Bone marrow (tissue), 2 donors: ENCODE measurements at regions not wholly inside any gene's neighbourhood (a gene's known extent, or its start where the extent isn't known, plus 50 kb on each side); places are given as distances from the start of the nearest gene placed in this dataset.

ENCODE experiments used
- DNase-seq, 2 donors: peaks; one replicate each; lab custom pipeline; 2025; lab: John Stamatoyannopoulos, UW

DNA sequence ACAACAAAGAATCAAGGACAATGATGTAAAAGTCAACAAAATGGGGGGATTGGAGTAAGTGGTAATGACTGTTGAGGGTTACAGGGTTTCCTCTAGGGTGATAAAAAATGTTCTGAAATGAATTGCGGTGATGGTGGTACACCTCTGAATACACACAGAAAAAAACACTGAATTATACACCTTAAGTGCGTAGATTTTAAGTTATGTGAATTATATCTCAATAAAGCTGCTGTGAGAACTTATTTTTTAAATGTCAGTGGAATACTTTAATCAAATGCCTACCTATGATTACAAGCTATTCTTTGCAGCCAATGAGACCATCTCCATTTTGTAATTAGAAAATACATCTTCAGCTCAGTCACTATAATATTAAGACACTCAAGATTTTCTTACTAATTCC is 53.5 kb downstream of the ZNF608 start:
- DNase-seq = no peak

DNA sequence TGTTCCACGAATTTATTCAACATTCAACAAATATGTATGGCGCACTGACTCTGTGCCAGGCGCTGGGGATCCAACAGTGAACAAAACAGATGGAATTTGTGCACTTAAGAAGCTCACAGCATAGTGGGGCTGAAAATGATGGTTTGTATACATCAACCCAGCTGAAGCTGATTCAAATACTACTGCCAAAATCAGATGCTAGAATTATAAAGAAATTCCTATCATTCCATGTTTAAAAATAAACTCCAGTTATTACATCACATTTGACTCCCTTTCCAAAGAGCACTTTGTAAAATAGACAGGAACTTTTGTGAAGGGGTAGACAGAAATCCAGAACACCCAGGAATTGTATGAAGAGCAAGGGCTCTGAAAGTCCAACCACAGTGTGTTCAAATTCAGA is 54.1 kb downstream of the ZNF608 start:
- DNase-seq = no peak

DNA sequence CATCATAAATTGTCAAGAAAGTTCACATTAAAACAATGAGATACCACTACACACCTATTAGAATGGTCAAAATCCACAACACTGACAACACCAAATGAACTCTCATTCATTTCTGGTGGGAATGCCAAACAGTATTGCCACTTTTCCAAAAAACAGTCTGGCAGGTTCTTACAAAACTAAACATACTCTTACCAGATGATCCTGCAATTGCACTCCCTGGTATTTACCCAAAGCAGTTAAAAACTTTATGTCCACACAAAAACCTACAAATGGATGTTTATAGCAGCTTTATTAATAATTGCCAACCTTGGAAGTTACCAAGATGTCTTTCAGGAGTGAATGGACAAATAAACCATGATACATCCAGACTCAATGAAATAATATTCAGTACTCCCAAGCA is 56.8 kb downstream of the ZNF608 start:
- DNase-seq = no peak

DNA sequence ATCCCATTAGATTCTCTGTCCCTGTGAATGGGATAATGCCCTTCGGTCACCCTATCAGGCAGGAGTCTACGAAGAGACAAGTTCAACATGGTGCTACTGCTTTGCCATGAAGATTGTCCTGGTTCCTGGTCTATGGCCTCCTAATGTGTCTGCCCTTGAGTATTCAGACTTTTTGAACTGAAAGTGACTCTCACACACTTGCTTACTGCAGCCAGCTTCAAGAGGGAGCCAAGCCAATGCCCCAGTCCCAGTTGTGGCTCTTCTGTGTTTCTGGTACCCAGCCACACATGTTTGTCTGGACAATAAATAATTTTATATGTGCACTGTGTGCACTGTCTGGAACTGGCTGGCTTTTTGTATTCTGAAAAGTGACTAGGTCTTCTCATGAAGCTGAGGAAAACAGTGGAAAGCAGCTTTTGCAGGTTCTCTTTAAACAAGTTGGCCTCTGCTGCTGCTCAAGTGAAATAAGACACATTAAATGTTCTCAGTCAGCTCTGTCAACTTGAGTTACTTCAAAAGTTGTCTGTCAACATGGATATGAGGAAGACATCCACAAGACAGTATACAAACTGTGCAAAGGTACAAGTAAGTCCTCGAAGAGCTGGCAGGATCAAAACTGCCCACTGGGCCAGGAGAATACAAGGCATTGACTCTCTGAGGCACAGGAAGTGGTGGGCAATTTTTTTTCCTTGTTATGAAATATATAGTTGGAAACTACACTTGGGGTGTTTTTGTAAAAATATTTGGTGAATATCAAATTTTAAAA is 60.0 kb downstream of the ZNF608 start:
- DNase-seq = no peak

DNA sequence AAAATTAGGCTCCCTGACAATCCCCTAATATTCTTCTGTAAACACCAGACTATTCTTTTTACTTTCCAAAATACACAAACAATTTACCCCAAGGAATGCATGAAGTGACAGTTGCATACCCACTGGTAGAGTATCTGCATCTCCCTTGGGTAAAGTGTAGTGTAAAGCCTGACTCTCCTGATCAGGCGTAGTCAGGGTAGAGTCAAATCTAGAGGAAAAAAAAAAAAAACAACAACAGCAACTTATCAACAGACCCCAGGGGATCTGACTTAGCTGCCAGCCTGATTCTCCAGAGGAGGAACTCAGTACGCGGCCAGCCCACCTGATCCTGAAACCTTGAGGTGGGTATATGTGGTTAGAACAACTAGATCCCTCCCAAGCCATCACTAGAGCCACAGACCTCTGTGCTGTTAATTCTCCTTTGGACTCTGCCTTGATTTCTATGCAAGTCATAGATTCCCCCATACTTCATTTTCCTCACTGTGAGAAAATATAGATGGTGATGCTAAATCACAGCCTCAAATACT is 61.0 kb downstream of the ZNF608 start:
- no peak for DNase-seq

DNA sequence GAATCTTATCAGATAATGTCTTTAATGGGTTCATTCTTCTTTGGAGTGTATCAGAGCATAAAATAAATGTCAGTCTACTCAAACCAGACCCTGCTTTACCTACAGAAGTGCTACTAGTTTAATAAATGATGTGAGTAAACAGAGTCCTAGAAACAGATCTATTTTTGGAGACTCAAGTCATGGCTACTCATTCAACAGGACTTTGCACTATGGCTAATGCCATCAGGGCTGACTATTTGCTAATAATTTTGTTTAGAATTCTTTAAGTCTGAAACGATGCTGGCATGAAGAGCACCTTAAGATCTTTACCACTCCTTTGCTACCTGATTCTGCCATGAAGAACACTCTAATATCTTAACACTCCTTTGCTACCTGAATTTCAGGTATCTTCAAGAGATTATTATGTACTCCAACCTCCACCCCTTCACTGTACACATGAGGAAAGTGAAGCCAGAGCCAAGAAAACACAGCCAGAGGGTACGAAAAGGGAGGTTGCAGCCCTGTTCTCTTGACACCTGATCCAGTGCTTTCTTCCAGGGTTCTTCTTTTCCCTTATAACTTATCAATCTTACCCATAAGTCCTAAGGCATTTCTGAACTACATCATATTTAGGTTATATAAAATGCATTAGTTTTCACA is 62.4 kb downstream of the ZNF608 start:
- no peak for DNase-seq

DNA sequence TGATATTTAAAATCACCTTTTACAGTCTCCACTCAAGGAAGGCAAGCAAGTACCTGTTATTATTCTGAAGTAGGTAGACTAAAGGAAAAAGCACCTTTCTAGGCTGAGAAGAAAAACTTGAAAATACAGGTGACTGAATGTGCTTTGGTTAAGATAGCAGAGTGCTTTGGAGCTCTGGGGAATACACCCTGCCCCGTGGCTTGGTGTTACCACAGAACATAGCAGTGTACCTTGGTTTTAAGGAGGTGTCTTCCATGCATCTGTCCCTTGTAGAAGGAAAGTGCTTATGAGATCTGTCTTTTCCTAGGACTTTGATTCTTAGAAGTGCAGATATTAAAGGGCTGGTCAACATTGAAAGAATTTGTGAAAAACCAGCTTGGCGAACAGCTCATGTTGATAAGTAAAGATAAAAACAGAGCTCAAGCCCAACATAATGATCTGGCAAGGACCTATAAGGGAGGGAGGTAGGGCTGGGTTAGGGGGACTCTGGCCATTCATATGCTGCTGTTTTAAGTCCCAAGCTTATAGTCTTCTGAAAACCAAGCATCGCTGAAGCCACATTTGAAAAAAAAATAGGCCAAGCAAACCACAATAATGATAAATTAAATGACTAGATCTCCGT is 66.8 kb downstream of the ZNF608 start:
- no peak for DNase-seq

DNA sequence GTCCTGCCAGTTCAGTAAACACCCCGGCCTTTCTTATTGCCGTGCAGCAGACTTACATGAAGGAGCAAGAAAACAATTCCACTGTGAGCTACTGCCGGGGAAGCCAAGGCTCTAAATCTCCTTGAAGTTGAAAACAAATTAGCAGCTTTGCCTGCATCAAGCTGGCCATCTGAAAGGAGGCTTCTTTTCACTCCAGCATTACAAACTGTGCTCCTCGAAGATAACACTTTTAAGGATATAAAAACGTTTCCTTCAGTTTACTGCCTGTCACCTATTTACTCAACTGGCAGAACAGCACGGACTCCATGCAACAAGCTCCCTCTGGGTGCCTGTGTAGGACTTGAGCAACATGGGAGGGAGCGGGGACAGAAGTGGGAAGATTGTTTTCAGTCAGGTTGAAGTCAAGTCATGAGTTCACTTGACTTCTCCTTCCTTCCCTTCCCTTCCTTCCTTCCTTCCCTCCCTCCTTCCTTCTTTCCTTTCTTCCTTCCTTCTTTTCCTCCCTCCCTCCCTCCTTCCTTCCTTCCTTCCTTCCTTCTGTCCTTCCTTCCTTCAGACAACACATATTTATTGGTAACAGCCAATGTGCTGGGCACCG is 67.4 kb downstream of the ZNF608 start:
- DNase-seq = no peak

DNA sequence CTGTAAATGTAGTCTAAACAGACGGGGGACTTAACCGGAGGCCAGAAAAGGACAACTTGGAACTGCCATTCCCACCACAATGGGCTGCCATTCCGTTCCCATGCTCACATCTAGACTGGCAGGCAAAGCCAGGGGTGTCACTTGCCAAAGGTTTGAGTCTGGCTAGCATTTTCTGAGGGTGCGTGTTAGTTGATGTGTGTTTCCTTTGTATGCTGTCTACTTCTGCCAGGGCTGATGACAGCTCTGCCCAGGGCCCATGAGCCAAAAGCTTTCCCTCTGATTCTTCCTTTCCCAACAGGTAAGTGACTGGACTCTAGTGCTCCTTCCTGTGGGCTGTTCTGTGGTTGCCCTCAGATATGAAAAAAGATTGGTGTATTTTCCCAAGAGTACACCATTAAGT is 68.0 kb downstream of the ZNF608 start:
- no peak for DNase-seq

DNA sequence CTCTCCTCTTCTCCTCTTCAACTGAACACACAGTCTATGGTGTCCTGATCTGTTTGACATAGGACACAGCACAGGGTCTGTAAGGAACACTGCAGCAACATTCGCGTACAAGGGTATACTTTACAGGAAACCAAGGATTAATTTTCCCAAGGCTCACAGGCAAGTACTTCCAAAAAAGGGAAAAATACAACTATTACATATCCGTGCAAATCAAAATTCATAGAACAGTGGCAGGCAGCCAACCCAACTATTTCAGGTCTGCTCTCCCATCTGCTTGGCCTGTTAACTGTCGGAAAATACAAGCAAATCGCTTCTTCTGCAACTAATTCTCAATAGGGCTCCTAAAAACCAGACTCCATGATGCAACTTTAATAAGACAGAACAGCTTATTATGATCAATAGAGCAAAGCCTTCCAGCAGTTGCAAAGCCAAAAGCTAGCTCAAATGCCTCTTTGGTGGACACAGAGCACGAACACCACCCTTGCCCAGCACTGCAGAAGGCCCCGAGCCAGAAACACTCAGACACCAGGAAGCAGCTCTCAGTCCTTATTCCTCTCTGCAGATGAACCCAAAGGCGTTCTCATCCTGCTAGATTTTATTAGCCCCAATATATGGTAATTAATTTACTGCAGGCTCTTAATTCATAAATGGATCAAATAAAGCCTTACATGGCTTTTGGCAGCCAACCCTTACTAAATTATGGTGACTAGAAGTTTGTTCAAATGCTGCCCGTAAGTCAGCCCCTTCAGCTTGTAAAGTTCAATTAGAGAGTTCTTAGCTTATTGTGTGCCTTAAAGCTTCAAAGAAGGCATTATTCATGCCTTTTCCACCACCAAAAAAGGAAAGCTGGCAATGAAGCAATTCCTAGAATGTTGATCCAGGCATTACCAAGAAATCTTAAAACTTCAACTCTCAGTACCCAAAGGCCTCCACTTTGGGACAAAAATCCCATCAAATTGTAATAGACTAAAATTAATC is 68.8 kb downstream of the ZNF608 start:
- DNase-seq = no peak

DNA sequence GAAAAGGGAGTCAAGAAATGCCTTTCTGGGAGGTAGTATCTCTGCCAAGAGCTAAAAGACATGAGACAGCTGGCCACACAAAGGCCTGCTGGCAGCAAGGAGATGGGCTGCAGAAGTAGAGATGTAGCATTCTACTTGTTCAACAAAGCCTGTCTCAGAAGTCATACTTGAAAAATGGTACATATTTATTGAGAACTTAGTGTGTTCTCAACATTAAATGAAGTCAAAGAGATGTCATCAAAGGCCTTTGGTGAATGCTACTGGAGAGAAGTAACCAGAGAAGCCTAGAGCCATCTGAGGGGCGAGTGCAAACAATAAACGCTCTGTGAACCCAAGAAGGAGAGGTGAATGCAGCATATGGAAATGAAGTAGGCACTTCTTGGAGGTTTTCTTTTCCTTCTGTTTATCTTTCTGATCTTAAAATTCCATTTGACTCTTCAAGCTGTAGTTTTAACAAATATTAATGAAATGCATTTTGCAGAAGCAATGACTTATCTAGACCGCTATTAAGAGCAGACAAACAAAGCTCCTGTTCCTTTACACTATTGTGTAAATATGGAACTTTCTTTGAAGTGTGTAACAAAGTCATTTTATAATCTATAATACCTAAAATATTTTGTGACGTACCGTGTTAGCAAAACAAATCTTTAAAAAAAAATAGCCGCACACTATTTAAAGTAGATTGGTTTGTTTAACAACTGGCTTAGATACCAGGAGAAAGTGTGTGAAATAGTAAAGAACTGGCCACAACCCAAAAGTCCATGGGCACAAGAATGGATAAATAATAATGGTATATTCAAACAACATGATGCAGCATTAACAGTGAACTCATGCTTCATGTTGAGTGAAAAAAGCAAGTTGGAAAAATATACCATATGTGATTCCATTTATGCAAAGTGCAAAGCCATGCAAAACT is 70.2 kb downstream of the ZNF608 start:
- DNase-seq = no peak

DNA sequence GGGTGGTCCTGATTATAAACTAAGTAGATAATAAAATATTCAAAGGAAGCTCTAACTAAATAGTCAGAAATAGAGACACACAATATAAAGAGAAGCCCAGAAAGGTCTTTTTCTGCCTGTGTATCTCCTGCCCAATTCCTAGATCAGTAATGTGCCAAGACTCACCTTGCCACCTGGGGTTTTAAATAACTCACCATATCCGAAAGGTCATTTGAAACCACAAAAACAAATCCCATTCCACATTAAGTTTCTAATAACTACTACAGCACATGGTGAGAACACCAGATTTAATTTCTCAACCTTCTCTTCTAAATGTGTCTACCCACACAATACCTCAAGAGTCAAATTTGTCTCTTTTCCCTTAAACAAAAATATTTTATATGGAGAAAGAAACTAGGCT is 75.2 kb downstream of the ZNF608 start:
- DNase-seq = no peak

DNA sequence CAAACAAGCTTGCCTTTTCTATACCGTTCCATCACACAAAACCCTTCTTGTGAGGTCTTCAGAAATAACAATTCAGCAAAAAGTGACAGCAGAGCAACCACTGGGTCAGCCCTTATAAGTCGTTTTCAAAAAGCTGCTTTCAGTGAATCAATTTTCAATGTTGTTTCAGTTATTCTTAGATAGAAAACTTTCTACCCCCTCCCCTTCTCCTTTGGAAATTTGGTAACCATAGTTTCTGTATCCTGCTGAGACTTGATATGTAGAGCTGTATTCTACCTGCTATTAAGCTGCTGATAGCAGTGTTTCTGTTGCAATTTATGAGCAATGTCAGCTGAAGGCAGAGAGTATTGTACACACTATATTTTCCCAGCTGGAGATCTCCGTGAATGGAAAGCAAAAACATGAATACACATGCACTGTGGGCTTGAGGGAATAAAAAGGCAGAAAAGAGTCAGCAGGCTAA is 75.7 kb downstream of the ZNF608 start:
- no peak for DNase-seq

DNA sequence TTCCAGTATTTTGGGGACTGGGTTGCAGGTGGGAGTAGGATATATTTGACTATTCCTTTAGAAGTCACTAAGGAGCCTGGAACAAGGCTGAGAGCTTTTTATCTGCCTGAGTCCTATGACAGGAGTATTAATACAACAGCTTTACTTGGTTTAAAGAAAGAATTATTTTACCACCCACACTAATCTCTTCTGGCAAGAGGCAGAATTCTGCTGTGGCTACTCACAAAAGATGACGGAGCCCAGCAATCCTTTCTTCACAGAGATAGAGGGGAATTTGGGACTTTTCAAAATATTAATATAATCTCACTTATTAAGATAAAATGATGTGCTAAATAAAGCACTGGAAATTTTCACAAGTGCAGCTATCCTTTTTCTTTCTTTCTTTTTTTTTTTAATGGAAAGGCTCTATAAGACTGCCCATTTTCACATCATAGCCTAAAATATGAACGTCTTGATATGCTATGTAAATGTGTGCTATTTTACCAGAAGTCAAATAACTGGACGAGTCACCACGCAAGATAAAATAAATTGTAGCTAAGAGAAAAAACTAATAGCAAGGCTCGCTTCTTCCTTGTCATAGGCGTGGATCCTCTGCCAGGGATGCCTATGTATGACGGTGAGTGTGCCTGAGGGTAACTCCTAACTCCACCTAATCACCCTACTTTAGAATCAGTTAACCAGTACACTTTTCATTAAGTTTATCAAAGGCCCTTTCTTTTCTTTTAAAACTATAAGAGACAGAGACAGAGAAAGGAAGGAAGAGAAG is 76.3 kb downstream of the ZNF608 start:
- DNase-seq = no peak

DNA sequence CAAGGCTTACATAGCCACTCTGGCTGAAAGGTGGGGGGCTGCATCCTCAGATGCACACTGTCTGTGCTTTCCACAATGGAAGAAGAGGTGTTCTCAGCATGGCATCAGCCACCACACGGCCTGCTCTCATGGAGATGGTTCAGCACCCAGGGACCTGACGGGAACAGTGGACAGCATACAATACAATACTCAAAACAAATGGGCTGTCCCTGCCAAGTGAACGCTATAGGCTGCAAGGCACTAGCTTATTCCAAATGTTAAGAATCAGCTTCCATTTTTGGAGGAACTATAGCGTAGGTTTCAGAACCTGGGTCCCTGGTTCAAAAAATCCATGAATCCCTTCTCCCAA is 77.2 kb downstream of the ZNF608 start:
- no peak for DNase-seq

DNA sequence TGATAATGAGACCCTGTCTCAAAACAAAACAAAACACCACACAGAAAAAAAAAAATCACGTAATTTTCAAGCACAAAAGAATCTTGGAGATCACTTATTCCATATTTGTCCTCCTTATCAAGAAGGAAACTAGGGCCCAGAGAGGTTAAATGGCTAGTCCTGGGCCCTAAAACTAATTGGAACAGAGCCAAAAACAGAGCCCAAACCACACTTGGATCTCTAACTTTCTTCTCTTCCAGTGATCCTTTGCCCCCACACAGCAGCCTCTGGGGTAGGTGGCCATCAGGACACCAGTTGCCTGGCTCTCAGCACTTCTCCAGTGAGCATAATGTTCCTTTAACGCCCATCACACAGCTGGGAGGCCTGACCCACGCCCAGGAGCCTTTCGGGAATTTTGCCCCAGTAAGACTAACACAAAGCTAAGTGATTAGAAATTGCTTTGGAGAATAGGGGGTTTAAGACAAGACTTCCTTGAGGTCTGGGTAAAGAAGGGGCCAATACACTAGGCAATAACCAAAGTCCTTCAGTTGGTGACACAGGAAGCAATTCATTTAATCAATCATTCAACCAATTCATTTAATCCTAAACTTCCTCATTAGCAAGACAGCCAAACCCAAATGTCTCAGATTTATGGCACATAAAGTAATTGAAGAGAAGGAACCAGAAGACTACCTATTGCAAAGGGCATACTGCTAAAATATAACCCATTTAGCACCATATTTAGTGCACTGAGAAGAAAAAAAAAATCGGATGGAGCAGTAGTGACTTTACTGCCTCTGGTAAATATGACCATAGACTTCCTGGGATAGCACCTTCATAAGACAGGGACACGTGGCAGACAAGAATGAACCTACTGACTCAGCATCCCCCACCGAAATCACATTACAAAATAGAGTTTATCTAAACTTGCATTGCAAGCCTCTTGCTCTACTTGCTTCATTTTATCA is 77.8 kb downstream of the ZNF608 start:
- DNase-seq = no peak

DNA sequence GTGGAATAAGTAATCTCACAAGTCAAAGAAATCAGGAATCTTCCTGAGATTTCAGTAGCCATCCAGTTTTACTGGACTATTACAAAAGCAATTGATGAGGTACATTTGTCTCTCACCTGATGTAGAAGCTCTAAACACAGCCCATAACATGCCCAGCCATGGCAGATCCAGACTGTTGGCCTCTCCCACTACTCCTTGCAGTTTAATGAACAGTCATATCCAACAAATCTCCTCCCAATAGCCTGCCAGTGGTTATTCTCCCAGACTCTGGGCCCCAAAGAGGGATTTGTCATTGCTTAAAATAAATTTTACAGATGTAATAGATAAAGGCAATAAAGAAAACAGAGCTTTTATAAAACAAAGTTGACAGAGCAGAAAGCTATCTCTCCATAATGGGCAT is 80.8 kb downstream of the ZNF608 start:
- no peak for DNase-seq

DNA sequence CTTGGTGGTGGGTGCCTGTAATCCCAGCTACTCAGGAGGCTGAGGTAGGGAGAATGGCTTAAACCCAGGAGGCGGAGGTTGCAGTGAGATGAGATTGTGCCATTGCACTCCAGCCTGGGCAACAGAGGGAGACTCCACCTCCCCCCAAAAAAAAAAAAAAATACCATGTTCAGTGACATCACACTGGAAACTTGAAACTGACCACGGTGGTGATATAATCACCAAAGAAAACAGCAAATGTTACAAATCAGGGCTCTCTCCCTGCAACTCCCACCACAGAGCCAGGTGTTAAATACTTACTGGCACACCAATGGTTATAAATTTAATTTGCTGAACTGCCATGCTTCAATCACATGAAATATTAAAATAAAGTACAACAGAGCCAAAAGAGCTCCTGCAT is 81.4 kb downstream of the ZNF608 start:
- DNase-seq = no peak

DNA sequence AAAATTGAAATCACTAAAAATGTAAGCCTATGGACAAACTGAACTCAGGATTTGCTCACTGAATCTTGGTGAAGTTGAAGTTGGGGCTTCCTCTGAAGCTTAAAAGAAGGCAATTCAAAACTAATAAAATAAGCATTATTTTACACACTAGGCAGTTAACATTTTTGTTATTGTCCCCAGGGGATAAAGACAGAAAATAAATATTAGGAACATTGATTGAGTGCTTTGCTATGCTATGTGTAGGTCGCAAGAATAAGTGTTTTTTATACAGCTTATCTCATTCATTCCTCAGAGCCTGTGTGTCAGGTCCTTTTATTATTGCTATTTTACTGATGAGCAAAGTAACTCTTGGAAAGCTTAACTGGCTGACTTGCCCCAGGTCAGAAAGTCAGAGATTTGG is 82.2 kb downstream of the ZNF608 start:
- DNase-seq = no peak
